ENCODE measurements at regions not wholly inside any gene's neighbourhood (a gene's known extent, or its start where the extent isn't known, plus 50 kb on each side); places are given as distances from the start of the nearest gene placed in this dataset.

GRCh38 chr2:52500561-52500960, 1267.0 kb upstream of the CHAC2 start:
- no peak for DNase-seq (ENCODE audit: low read depth)
- TF ChIP-seq CTCF (IDR thresholded peaks at IDR 0.05; ENCODE audit: control insufficient read depth, insufficient read depth, low read depth, low read length, missing control alignments): no peak
- no peak overlapping the region for H3K4me3 ChIP-seq (ENCODE audit: control insufficient read depth, low read depth, low read length)

GRCh38 chr2:52498077-52498750, 1269.4 kb upstream of the CHAC2 start:
- no peak for DNase-seq (ENCODE audit: low read depth)
- no peak for TF ChIP-seq CTCF (IDR thresholded peaks at IDR 0.05; ENCODE audit: control insufficient read depth, insufficient read depth, low read depth, low read length, missing control alignments)
- H3K4me3 ChIP-seq (ENCODE audit: control insufficient read depth, low read depth, low read length): no peak overlapping the region

GRCh38 chr2:52495816-52496215, 1271.8 kb upstream of the CHAC2 start:
- TF ChIP-seq CTCF (IDR thresholded peaks at IDR 0.05; ENCODE audit: control insufficient read depth, insufficient read depth, low read depth, low read length, missing control alignments): no peak
- H3K4me3 ChIP-seq (ENCODE audit: control insufficient read depth, low read depth, low read length): no peak overlapping the region

GRCh38 chr2:52477166-52477565, 1290.4 kb upstream of the CHAC2 start:
- no peak for TF ChIP-seq CTCF (IDR thresholded peaks at IDR 0.05; ENCODE audit: control insufficient read depth, insufficient read depth, low read depth, low read length, missing control alignments)
- no peak for DNase-seq (ENCODE audit: low read depth)

More at GRCh38 chr2:52495816-52496215, 1271.8 kb upstream of the CHAC2 start:
- no peak for DNase-seq (ENCODE audit: low read depth)

GRCh38 chr2:52475590-52475989, 1292.0 kb upstream of the CHAC2 start:
- no peak overlapping the region for H3K4me3 ChIP-seq (ENCODE audit: control insufficient read depth, low read depth, low read length)
- DNase-seq (ENCODE audit: low read depth): no peak
- no peak for TF ChIP-seq CTCF (IDR thresholded peaks at IDR 0.05; ENCODE audit: control insufficient read depth, insufficient read depth, low read depth, low read length, missing control alignments)

More at GRCh38 chr2:52477166-52477565, 1290.4 kb upstream of the CHAC2 start:
- H3K4me3 ChIP-seq (ENCODE audit: control insufficient read depth, low read depth, low read length): no peak overlapping the region

- no peak for DNase-seq (ENCODE audit: low read depth)
- TF ChIP-seq CTCF (IDR thresholded peaks at IDR 0.05; ENCODE audit: control insufficient read depth, insufficient read depth, low read depth, low read length, missing control alignments): no peak
- no peak overlapping the region for H3K4me3 ChIP-seq (ENCODE audit: control insufficient read depth, low read depth, low read length)
Measured at GRCh38 chr2:52474091-52474490, 1293.5 kb upstream of the CHAC2 start.
